B cell (primary cell): ENCODE measurements at regions not wholly inside any gene's neighbourhood (a gene's known extent, or its start where the extent isn't known, plus 50 kb on each side); places are given as distances from the start of the nearest gene placed in this dataset.
"Not testable (repeated sequence)": the region's sequence is repeated elsewhere in the genome, so short reads cannot be mapped to it uniquely, and the experiment has no call there.

Source experiments
- ATAC-seq: fragments of 200-7000 bp; cut with Tn5 transposase; one replicate; pipeline ENCODE4 v1.10.0; 2021; ENCODE audit warnings: low read depth, mild to moderate bottlenecking, moderate number of reproducible peaks, moderate library complexity
- CTCF ChIA-PET: fragments of 350-600 bp; sonication (Branson Sonifier 250); formaldehyde crosslinking; loops from one replicate; lab custom pipeline; 2021; ENCODE audit warnings: antibody characterized with exemption, inconsistent platforms; lab: Charles Lee
- POLR2A ChIA-PET: fragments of 350-600 bp; sonication (Branson Sonifier 250); formaldehyde crosslinking; loops from one replicate; lab custom pipeline; 2021; ENCODE audit warnings: antibody characterized with exemption; lab: Charles Lee
- DNase-seq: peaks from one replicate; pipeline ENCODE4 v3.0.0; 2013
- H2AFZ ChIP-seq: 2 replicates; pipeline ENCODE4 v1.6.1; 2012; ENCODE audit warnings: mild to moderate bottlenecking, low read depth, low read length; ENCODE audit not compliant: insufficient read depth, poor library complexity, severe bottlenecking
- H3K27ac ChIP-seq, 2 donors: 1 replicate in 1 of 2; 2 replicates in 1 of 2; pipeline ENCODE4 v1.5.1; 2012 to 2013; ENCODE audit warnings: low read length in 2 of 2, mild to moderate bottlenecking in 2 of 2, moderate library complexity in 1 of 2
- H3K27me3 ChIP-seq, 4 experiments: fragments of 200-600 bp in 1 of 4; sonication (generic) in 1 of 4; replicated peaks in 1 of 4; 1 replicate in 2 of 4; 2 replicates in 2 of 4; pipeline versions ENCODE4 v1.6.1 to v1.7.0; 2013 to 2016; ENCODE audit warnings: low read length in 3 of 4, mild to moderate bottlenecking in 2 of 4, mixed read lengths in 1 of 4, moderate library complexity in 1 of 4; ENCODE audit not compliant: insufficient read depth in 4 of 4, control insufficient read depth in 3 of 4; ENCODE audit errors: control extremely low read depth in 1 of 4
- H3K36me3 ChIP-seq, 2 experiments: replicated peaks in 1 of 2; 1 replicate in 1 of 2; 2 replicates in 1 of 2; pipeline versions ENCODE4 v1.6.1 to v1.7.1; 2013; ENCODE audit warnings: low read length in 1 of 2; ENCODE audit not compliant: insufficient read depth in 2 of 2, control insufficient read depth in 1 of 2; ENCODE audit errors: control extremely low read depth in 1 of 2, extremely low read depth in 1 of 2
- H3K4me1 ChIP-seq, 2 donors: fragments of 200-600 bp in 1 of 2; sonication (generic) in 1 of 2; 1 replicate in 1 of 2; 2 replicates in 1 of 2; pipeline versions ENCODE4 v1.5.1 to v1.6.1; 2013 to 2017; ENCODE audit warnings: low read length in 2 of 2; ENCODE audit not compliant: control insufficient read depth in 2 of 2, insufficient read depth in 2 of 2
- H3K4me2 ChIP-seq: replicated peaks from 2 replicates; pipeline ENCODE3; 2012; ENCODE audit warnings: mild to moderate bottlenecking, low read depth, low read length; ENCODE audit not compliant: poor library complexity, severe bottlenecking
- H3K4me3 ChIP-seq, 5 experiments: fragments of 200-600 bp in 1 of 5; sonication (generic) in 1 of 5; 1 replicate in 3 of 5; 2 replicates in 2 of 5; pipeline versions ENCODE4 v1.5.1 to v1.7.0; 2011 to 2016; ENCODE audit warnings: low read length in 4 of 5, mild to moderate bottlenecking in 4 of 5, low read depth in 2 of 5, control low read depth in 1 of 5, moderate library complexity in 1 of 5; ENCODE audit not compliant: insufficient read depth in 1 of 5; ENCODE audit errors: control extremely low read depth in 1 of 5, extremely low read depth in 1 of 5
- H3K79me2 ChIP-seq: fragments of 200-600 bp; sonication (generic); one replicate; pipeline ENCODE4 v1.6.0; 2016; ENCODE audit warnings: low read length; ENCODE audit not compliant: control insufficient read depth, insufficient read depth
- H3K9ac ChIP-seq: fragments of 200-600 bp; sonication (generic); 2 replicates; pipeline ENCODE4 v1.6.1; 2017; ENCODE audit warnings: mild to moderate bottlenecking, low read length, moderate library complexity
- H3K9me3 ChIP-seq, 3 donors: one replicate each; pipeline versions ENCODE4 v1.6.1 to v1.7.1; 2013; ENCODE audit warnings: low read length in 2 of 3; ENCODE audit not compliant: control insufficient read depth in 2 of 3, insufficient read depth in 1 of 3; ENCODE audit errors: control extremely low read depth in 1 of 3
- H4K20me1 ChIP-seq: 2 replicates; pipeline ENCODE4 v1.6.0; 2012; ENCODE audit warnings: mild to moderate bottlenecking, low read length; ENCODE audit not compliant: insufficient read depth, control insufficient read depth, poor library complexity, severe bottlenecking
- H3K27ac Mint-ChIP-seq: one replicate; pipeline ENCODE4 v1.8.0; 2021; ENCODE audit warnings: mixed read lengths
- H3K27me3 Mint-ChIP-seq: one replicate; pipeline ENCODE4 v1.8.0; 2021; ENCODE audit warnings: mixed read lengths
- H3K4me1 Mint-ChIP-seq: one replicate; pipeline ENCODE4 v1.8.0; 2021; ENCODE audit warnings: mixed read lengths
- H3K4me3 Mint-ChIP-seq: one replicate; pipeline ENCODE4 v1.8.0; 2021; ENCODE audit warnings: mixed read lengths
- H3K9me3 Mint-ChIP-seq: one replicate; pipeline ENCODE4 v1.8.0; 2022; ENCODE audit warnings: mixed read lengths; ENCODE audit not compliant: insufficient read depth
- CTCF ChIP-seq: fragments of 200-600 bp; IDR thresholded peaks from one replicate; pipeline ENCODE4 v1.8.0; 2022; ENCODE audit warnings: antibody characterized with exemption, mild to moderate bottlenecking
- EZH2 ChIP-seq: IDR thresholded peaks from 2 replicates; pipeline ENCODE4 v1.6.1; 2012; ENCODE audit warnings: borderline replicate concordance, low read depth, mild to moderate bottlenecking, moderate library complexity, low read length; ENCODE audit not compliant: insufficient read depth, poor library complexity, severe bottlenecking
- WGBS: methylation state at CpG from one replicate; pipeline ENCODE4 v1.1.5; 2013; ENCODE audit warnings: missing lambda C conversion rate; ENCODE audit not compliant: insufficient coverage; 5-methylcytosine and 5-hydroxymethylcytosine counted together
- intact Hi-C: fragments of 100-400 bp; cut with micrococcal nuclease; formaldehyde crosslinking; loops from one replicate; pipeline ENCODE4 v1.10.0; 2022

GRCh38 chr20:48215536-48215935, 430.3 kb upstream of the SULF2 start:
- no peak for TF ChIP-seq EZH2
- no peak for TF ChIP-seq CTCF
- Mint-ChIP-seq H3K27ac (no peak overlapping the region), H3K27me3 (peaks cover 12% of the 10 kb centered on the region), H3K4me3 (no peak overlapping the region), H3K4me1 (no peaks in the 10 kb centered on the region), H3K9me3 (no peaks in the 10 kb centered on the region)
- H2AFZ ChIP-seq, result no peak overlapping the region
- intact Hi-C loops, result no loop called here
- peaks cover 0 to 3% (median 0%) of the 10 kb centered on the region in 3 donors for H3K9me3 ChIP-seq
- H3K4me2 ChIP-seq, result no peak overlapping the region
- 4% methylated on average over 6 of the region's 8 CpGs for WGBS
- no peaks in the 10 kb centered on the region for H3K4me1 ChIP-seq
- H3K9ac ChIP-seq, result no peak overlapping the region
- H3K4me3 ChIP-seq, result no peak overlapping the region
- DNase-seq (no peak), ATAC-seq (no peak)
- H3K27me3 ChIP-seq, result peaks cover 0 to 13% (median 0%) of the 10 kb centered on the region in 4 experiments
- no peaks in the 10 kb centered on the region for H3K36me3 ChIP-seq
- H4K20me1 ChIP-seq, result no peaks in the 10 kb centered on the region
- ChIA-PET CTCF (no interaction called here), POLR2A (no interaction called here)
- H3K79me2 ChIP-seq, result no peaks in the 10 kb centered on the region
- H3K27ac ChIP-seq, result no peak overlapping the region

GRCh38 chr20:48214601-48215000, 429.3 kb upstream of the SULF2 start:
- WGBS, result 100% methylated on average over 1 of the region's 5 CpGs
- Histone ChIP-seq H3K4me1 (no peaks in the 10 kb centered on the region), H3K4me2 (no peak overlapping the region), H4K20me1 (no peaks in the 10 kb centered on the region), H3K9me3 (peaks cover 0 to 3% (median 0%) of the 10 kb centered on the region in 3 donors), H3K4me3 (no peak overlapping the region), H3K27ac (no peak overlapping the region), H3K9ac (no peak overlapping the region), H3K27me3 (peaks cover 0 to 10% (median 0%) of the 10 kb centered on the region in 4 experiments), H3K36me3 (no peaks in the 10 kb centered on the region), H2AFZ (no peak overlapping the region), H3K79me2 (no peaks in the 10 kb centered on the region)
- peaks cover 12% of the 10 kb centered on the region for H3K27me3 Mint-ChIP-seq
- no peak overlapping the region for H3K4me3 Mint-ChIP-seq
- ChIA-PET CTCF (no interaction called here), POLR2A (no interaction called here)
- H3K27ac Mint-ChIP-seq, result no peak overlapping the region
- no peaks in the 10 kb centered on the region for H3K9me3 Mint-ChIP-seq
- ATAC-seq (no peak), DNase-seq (no peak)
- intact Hi-C loops, result no loop called here
- TF ChIP-seq CTCF, result no peak
- no peak for TF ChIP-seq EZH2
- no peaks in the 10 kb centered on the region for H3K4me1 Mint-ChIP-seq

- WGBS, result 67% methylated on average over 8 of the region's 12 CpGs
- H2AFZ ChIP-seq, H3K4me3 Mint-ChIP-seq, H3K27ac ChIP-seq, H3K4me1 ChIP-seq, H3K9me3 ChIP-seq, H3K4me1 Mint-ChIP-seq, intact Hi-C loops, DNase-seq, H3K9ac ChIP-seq, H3K36me3 ChIP-seq, ATAC-seq, CTCF ChIA-PET, H3K27ac Mint-ChIP-seq, H4K20me1 ChIP-seq, H3K27me3 ChIP-seq, H3K79me2 ChIP-seq, H3K4me2 ChIP-seq, POLR2A ChIA-PET, H3K4me3 ChIP-seq, H3K9me3 Mint-ChIP-seq: not testable (repeated sequence)
- H3K27me3 Mint-ChIP-seq, result peaks cover 12% of the 10 kb centered on the region
Measured at GRCh38 chr20:48213635-48214034, 428.4 kb upstream of the SULF2 start.
